ENCODE measurements at regions not wholly inside any gene's neighbourhood (a gene's known extent, or its start where the extent isn't known, plus 50 kb on each side); places are given as distances from the start of the nearest gene placed in this dataset.

DNA sequence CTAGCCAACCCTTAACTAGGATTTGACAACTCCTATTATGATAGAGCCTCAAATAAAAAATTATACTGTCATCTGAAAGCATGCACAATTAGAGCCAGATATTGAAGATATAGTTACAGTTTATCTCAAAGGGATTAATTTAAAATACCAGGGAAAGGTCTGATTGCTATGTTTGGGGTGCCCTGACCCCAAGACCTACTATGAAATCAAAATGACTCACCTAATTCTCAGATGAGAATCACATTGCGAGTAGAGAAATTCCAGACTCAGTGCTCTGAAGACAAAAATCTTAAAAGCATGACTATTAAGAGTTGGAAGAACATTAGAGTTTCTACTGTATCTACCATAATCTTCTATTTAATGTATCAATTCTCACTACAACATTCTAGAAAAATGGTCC is 297.1 kb downstream of the AHR start:
- Mint-ChIP-seq H3K27me3 (no peaks in the 10 kb centered on the region), H3K4me3 (ENCODE audit: low read depth) (no peak overlapping the region), H3K9me3 (ENCODE audit: low read depth) (peaks cover 5% of the 10 kb centered on the region), H3K4me1 (ENCODE audit: low read depth) (no peaks in the 10 kb centered on the region), H3K27ac (no peak overlapping the region), H3K36me3 (ENCODE audit: insufficient read depth) (no peaks in the 10 kb centered on the region)
- TF ChIP-seq, protein P1, sequence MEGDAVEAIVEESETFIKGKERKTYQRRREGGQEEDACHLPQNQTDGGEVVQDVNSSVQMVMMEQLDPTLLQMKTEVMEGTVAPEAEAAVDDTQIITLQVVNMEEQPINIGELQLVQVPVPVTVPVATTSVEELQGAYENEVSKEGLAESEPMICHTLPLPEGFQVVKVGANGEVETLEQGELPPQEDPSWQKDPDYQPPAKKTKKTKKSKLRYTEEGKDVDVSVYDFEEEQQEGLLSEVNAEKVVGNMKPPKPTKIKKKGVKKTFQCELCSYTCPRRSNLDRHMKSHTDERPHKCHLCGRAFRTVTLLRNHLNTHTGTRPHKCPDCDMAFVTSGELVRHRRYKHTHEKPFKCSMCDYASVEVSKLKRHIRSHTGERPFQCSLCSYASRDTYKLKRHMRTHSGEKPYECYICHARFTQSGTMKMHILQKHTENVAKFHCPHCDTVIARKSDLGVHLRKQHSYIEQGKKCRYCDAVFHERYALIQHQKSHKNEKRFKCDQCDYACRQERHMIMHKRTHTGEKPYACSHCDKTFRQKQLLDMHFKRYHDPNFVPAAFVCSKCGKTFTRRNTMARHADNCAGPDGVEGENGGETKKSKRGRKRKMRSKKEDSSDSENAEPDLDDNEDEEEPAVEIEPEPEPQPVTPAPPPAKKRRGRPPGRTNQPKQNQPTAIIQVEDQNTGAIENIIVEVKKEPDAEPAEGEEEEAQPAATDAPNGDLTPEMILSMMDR (IDR thresholded peaks at IDR 0.05; ENCODE audit: unreplicated experiment), result no peak
- DNase-seq (ENCODE audit: low spot score, unreplicated experiment), result no peak

DNA sequence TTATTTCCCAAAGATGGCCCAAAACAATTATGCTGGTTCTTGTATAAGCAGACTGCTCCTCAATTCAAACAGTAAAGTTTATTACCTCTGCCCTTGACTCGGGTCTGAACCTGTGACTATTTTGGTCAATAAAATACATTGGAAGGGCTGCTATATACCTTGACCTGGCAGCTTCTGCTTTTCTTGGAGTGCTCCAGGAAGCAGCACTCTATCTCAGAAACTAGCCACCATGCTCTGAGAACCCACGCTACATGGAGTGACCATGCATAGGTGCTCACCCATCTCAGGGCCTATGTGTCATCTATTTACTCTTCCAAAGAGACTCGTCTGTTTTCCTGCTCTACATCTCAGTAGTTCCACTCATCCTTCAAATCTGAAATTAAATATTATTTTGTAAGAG is 299.9 kb downstream of the AHR start:
- Mint-ChIP-seq H3K27ac (no peak overlapping the region), H3K4me1 (ENCODE audit: low read depth) (no peaks in the 10 kb centered on the region), H3K9me3 (ENCODE audit: low read depth) (peaks cover 7% of the 10 kb centered on the region), H3K4me3 (ENCODE audit: low read depth) (no peak overlapping the region), H3K27me3 (no peaks in the 10 kb centered on the region), H3K36me3 (ENCODE audit: insufficient read depth) (no peaks in the 10 kb centered on the region)
- TF ChIP-seq, protein P1 (IDR thresholded peaks at IDR 0.05; ENCODE audit: unreplicated experiment), result no peak
- no peak for DNase-seq (ENCODE audit: low spot score, unreplicated experiment)

DNA sequence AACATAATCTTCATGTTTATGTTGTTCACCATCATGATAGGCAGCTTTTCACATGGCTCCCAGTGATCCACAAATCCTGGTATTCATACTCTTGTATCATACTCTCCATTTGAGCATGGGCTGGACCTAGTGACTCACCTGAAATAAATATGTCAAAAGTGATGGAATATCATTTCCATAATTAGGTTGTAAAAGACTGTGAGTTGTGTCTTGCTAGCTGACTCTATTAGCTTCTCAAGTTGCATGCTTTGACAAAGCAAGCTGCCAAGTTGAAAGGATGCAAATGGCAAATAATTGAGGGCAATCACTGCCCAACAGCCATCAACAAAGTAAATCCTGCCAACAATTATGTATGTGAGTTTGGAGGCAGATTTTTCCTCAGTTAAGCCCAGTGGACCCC is 300.4 kb downstream of the AHR start:
- Mint-ChIP-seq H3K27me3 (no peaks in the 10 kb centered on the region), H3K36me3 (ENCODE audit: insufficient read depth) (peaks cover 1% of the 10 kb centered on the region), H3K4me1 (ENCODE audit: low read depth) (no peaks in the 10 kb centered on the region), H3K9me3 (ENCODE audit: low read depth) (peaks cover 12% of the 10 kb centered on the region), H3K27ac (no peak overlapping the region), H3K4me3 (ENCODE audit: low read depth) (no peak overlapping the region)
- no peak for DNase-seq (ENCODE audit: low spot score, unreplicated experiment)
- TF ChIP-seq, protein P1 (IDR thresholded peaks at IDR 0.05; ENCODE audit: unreplicated experiment), result no peak

DNA sequence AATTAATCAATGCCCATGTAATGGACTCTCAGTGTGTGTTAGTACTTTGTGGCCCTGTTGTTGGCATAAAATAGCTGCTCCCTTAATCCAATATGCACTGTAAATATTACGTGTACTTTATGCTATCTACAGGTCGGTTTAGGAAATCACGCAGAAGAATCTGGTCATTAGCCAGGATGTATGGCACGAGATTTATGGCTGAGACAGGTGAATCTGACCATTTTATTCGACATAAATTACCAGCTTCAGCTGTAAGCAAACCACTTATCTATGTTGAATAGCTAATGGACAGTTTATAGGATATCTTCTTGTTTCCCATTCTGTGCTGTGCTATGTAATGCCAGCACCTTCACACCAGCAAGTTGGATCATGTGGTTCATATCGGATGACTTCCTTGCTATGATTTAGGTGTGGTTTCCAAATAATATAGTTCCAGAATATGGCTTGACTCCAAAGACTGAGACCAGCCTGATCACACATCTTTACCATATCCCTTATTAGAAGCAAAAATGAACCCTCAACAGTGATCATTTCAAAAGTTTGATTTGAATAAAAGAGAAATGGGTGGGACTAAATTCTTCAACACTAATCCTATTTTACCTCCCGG is 301.4 kb downstream of the AHR start:
- Mint-ChIP-seq H3K4me1 (ENCODE audit: low read depth) (no peaks in the 10 kb centered on the region), H3K27me3 (no peaks in the 10 kb centered on the region)
- TF ChIP-seq, protein P1 (IDR thresholded peaks at IDR 0.05; ENCODE audit: unreplicated experiment), result no peak

DNA sequence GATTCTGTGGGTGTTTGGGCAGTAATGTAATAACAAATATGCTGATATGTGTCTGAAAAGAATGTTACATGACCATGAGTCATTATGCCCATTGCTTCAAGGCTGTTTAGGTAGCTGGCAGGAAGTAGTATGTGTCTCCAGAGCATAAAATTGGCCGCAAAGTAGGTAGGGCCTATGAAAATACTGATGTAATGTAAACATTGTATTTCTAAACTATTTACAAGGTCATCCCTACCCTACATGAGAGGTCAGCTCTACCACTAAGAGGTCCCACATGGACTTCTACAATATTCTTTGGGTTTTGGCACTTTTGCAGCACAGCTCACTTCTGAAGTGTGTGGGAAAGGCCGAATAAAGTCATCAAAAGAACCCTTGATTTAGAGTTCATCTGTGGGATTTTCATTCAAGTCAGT is 301.9 kb downstream of the AHR start:
- no peak overlapping the region for H3K27ac Mint-ChIP-seq
- no peak for DNase-seq (ENCODE audit: low spot score, unreplicated experiment)

More for the DNA sequence above, 301.4 kb downstream of the AHR start:
- Mint-ChIP-seq H3K27ac (no peak overlapping the region), H3K9me3 (ENCODE audit: low read depth) (peaks cover 21% of the 10 kb centered on the region), H3K36me3 (ENCODE audit: insufficient read depth) (peaks cover 1% of the 10 kb centered on the region), H3K4me3 (ENCODE audit: low read depth) (no peak overlapping the region)
- no peak for DNase-seq (ENCODE audit: low spot score, unreplicated experiment)

More for the DNA sequence above, 301.9 kb downstream of the AHR start:
- Mint-ChIP-seq H3K27me3 (no peaks in the 10 kb centered on the region), H3K4me1 (ENCODE audit: low read depth) (no peaks in the 10 kb centered on the region), H3K9me3 (ENCODE audit: low read depth) (peaks cover 26% of the 10 kb centered on the region), H3K4me3 (ENCODE audit: low read depth) (no peak overlapping the region), H3K36me3 (ENCODE audit: insufficient read depth) (peaks cover 2% of the 10 kb centered on the region)
- TF ChIP-seq, protein P1 (IDR thresholded peaks at IDR 0.05; ENCODE audit: unreplicated experiment), result no peak

Measured in progenitor cell of endocrine pancreas (in vitro differentiated cells).